Neural cell (in vitro differentiated cells): ENCODE measurements at regions not wholly inside any gene's neighbourhood (a gene's known extent, or its start where the extent isn't known, plus 50 kb on each side); places are given as distances from the start of the nearest gene placed in this dataset.

ENCODE experiments used
- H2AFZ ChIP-seq: fragments of 200-600, 300-800 bp; sonication (generic), shearing (Covaris generic); 2 replicates; pipeline ENCODE4 v1.6.0; 2014; ENCODE audit warnings: low read depth, mild to moderate bottlenecking, antibody characterized with exemption, low read length, moderate library complexity
- H3F3A ChIP-seq: fragments of 200-600 bp; shearing (Covaris generic); 2 replicates; pipeline ENCODE4 v1.6.1; 2016; ENCODE audit warnings: mild to moderate bottlenecking, moderate library complexity, mixed read lengths, antibody characterized with exemption, low read length; ENCODE audit not compliant: insufficient read depth, poor library complexity, severe bottlenecking
- H3K27ac ChIP-seq: fragments of 200-600, 300-800 bp; sonication (generic), shearing (Covaris generic); 2 replicates; pipeline ENCODE4 v1.5.1; 2014; ENCODE audit warnings: mild to moderate bottlenecking, low read length, moderate library complexity
- H3K27me3 ChIP-seq: fragments of 300-800, 200-600 bp; sonication (generic), shearing (Covaris generic); 2 replicates; pipeline ENCODE4 v1.6.0; 2014; ENCODE audit warnings: mild to moderate bottlenecking, low read depth, low read length, moderate library complexity; ENCODE audit not compliant: insufficient read depth
- H3K36me3 ChIP-seq: fragments of 300-800, 200-600 bp; sonication (generic), shearing (Covaris generic); 2 replicates; pipeline ENCODE4 v1.5.1; 2014; ENCODE audit warnings: mild to moderate bottlenecking, antibody characterized with exemption, low read length, moderate library complexity; ENCODE audit not compliant: insufficient read depth
- H3K4me2 ChIP-seq: fragments of 300-800, 200-600 bp; sonication (generic), shearing (Covaris generic); 2 replicates; pipeline ENCODE4 v1.6.0; 2014; ENCODE audit warnings: mild to moderate bottlenecking, low read length
- H3K4me3 ChIP-seq: fragments of 300-800, 200-600 bp; sonication (generic), shearing (Covaris generic); 2 replicates; pipeline ENCODE4 v1.5.1; 2014; ENCODE audit warnings: mild to moderate bottlenecking, low read length, moderate library complexity
- H3K79me2 ChIP-seq: fragments of 200-600 bp; shearing (Covaris generic); replicated peaks from 2 replicates; pipeline ENCODE4 v1.6.0; 2014; ENCODE audit warnings: mild to moderate bottlenecking, low read length, moderate library complexity; ENCODE audit not compliant: insufficient read depth
- H3K9ac ChIP-seq: fragments of 300-800, 200-600 bp; sonication (generic), shearing (Covaris generic); 2 replicates; pipeline ENCODE4 v1.6.1; 2016; ENCODE audit warnings: mild to moderate bottlenecking, low read length, mixed read lengths
- H3K9me2 ChIP-seq: fragments of 200-600 bp; shearing (Covaris generic); 2 replicates; pipeline ENCODE4 v1.6.1; 2016; ENCODE audit warnings: mild to moderate bottlenecking, low read length, mixed read lengths; ENCODE audit not compliant: insufficient read depth
- H3K9me3 ChIP-seq: fragments of 200-600, 300-800 bp; sonication (generic), shearing (Covaris generic); 2 replicates; pipeline ENCODE4 v1.6.1; 2016; ENCODE audit warnings: mild to moderate bottlenecking, mixed run types, low read length, moderate library complexity, mixed read lengths
- H4K20me1 ChIP-seq: fragments of 200-600 bp; shearing (Covaris generic); 2 replicates; pipeline ENCODE4 v1.6.1; 2016; ENCODE audit warnings: mild to moderate bottlenecking, mixed run types; ENCODE audit not compliant: insufficient read depth
- EP300 ChIP-seq: fragments of 450-650 bp; conservative IDR thresholded peaks from 2 replicates; pipeline ENCODE4 v1.6.1; 2014; ENCODE audit warnings: antibody characterized with exemption, mild to moderate bottlenecking, moderate library complexity; ENCODE audit not compliant: poor library complexity, severe bottlenecking
- EZH2 ChIP-seq: fragments of 200-600, 300-800 bp; shearing (Covaris generic), sonication (generic); IDR thresholded peaks from 2 replicates; pipeline ENCODE4 v1.6.1; 2014; ENCODE audit warnings: antibody characterized with exemption, low read length, borderline replicate concordance, mild to moderate bottlenecking; ENCODE audit not compliant: insufficient read depth, poor library complexity, severe bottlenecking
- MXI1 ChIP-seq: fragments of 450-650 bp; conservative IDR thresholded peaks from 2 replicates; pipeline ENCODE4 v1.6.1; 2014; ENCODE audit warnings: antibody characterized with exemption, mild to moderate bottlenecking; ENCODE audit not compliant: poor library complexity, severe bottlenecking
- POLR2AphosphoS5 ChIP-seq: IDR thresholded peaks from 2 replicates; pipeline ENCODE4 v1.6.1; 2012
- RAD21 ChIP-seq: fragments of 450-650 bp; conservative IDR thresholded peaks from 2 replicates; pipeline ENCODE4 v1.6.1; 2014; ENCODE audit warnings: antibody characterized with exemption, mild to moderate bottlenecking, moderate library complexity
- SMC3 ChIP-seq: fragments of 450-650 bp; conservative IDR thresholded peaks from 2 replicates; pipeline ENCODE4 v1.6.1; 2014; ENCODE audit warnings: antibody characterized with exemption, mild to moderate bottlenecking, moderate library complexity; ENCODE audit not compliant: poor library complexity
- TAF1 ChIP-seq: IDR thresholded peaks from 2 replicates; pipeline ENCODE4 v1.6.1; 2012; ENCODE audit warnings: low read depth
- TF ChIP-seq, protein P1 (sequence below): fragments of 450-650 bp; IDR thresholded peaks from 2 replicates; pipeline ENCODE4 v1.5.1; 2014; ENCODE audit warnings: antibody characterized with exemption, mild to moderate bottlenecking, moderate library complexity; ENCODE audit not compliant: poor library complexity, severe bottlenecking
- TF ChIP-seq, protein P2 (sequence below): IDR thresholded peaks from 2 replicates; pipeline ENCODE4 v1.6.1; 2012; ENCODE audit warnings: borderline replicate concordance

DNA sequence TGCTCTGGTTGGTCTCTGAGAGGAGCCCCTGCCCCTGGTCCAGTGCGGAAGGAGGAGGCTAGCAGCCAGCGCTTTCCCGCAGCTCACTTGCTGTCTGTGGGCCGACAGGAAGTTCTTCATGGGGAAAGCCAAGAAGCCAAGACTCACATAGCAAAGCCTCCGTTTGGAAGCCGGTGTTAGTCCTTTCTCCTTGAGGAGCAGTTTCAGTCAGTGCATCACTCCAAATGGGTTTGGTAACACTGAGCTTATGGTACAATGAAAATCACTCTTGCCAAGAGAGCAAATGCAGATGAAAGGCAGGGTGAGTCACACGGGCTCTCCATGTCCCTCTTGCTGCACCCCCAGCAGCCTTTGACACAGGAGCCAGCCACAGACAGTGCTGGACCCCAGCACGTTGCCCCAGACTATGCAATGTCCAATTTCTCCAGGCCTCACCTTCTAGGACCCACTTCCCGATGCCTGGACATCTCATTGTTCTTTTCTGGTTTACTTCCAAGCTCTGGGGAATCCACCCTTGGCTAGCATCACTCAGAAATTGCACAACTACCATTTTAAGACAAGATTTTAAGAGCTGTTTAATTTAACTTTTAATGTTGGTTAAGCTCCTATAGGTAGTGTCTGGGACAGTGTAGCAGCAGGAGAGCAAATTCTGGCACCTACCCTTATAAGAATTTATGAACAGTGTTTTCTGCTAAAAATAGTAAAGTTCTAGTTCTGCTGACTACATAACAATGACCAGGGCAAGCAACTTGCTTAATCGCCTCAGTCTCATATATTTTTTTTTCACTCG, 174.9 kb downstream of the ASB1 start:
- TF ChIP-seq RAD21 (no peak), MXI1 (no peak)
- Histone ChIP-seq H3K9ac (no peak overlapping the region), H3F3A (no peaks in the 10 kb centered on the region), H3K4me3 (no peak overlapping the region), H3K36me3 (no peaks in the 10 kb centered on the region), H3K9me2 (no peaks in the 10 kb centered on the region), H3K9me3 (no peaks in the 10 kb centered on the region), H3K27ac (no peak overlapping the region), H3K27me3 (no peaks in the 10 kb centered on the region), H3K79me2 (no peaks in the 10 kb centered on the region), H3K4me2 (no peak overlapping the region), H4K20me1 (no peaks in the 10 kb centered on the region), H2AFZ (no peak overlapping the region)

DNA sequence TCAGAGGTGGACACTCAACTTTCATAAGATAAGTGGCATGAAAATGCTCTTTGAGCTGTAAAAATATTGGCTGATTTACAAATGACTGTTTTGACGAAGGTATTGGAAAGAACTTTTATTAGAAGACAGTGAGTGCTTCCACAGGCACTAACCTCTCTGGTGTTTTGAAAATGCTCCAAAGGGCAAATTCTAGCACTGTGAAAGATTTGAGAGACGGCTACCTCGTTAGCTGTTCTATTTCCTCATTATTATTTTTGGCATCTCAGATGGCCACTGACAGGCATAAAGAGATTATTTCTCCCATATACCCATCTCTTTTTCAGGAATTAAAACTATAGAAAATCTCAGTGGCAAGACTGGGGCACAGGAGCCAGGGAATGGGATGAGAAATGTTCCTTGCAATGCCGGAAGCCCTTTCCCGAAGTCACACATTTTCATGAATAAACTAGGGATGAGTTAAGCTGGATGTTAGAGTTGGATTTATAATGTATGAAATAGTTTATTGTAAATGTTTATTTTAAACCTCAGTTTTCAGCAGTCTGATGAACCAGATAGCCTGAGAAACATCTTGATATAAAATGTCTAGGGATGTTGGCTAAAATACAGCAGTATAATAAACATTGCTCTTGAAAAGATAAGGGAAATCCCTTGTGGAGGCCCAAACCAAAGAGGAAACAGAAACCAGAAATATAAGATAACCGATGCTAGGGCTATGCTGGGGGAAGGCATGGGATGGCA, 175.7 kb downstream of the ASB1 start:
- Histone ChIP-seq H2AFZ (no peak overlapping the region), H3K27me3 (no peaks in the 10 kb centered on the region), H3F3A (no peaks in the 10 kb centered on the region), H3K9me3 (no peaks in the 10 kb centered on the region), H3K79me2 (no peaks in the 10 kb centered on the region), H3K27ac (no peak overlapping the region), H3K9ac (no peak overlapping the region), H4K20me1 (no peaks in the 10 kb centered on the region), H3K4me2 (no peak overlapping the region), H3K9me2 (no peaks in the 10 kb centered on the region), H3K4me3 (no peak overlapping the region), H3K36me3 (no peaks in the 10 kb centered on the region)
- TF ChIP-seq EP300 (no peak), TAF1 (no peak), RAD21 (no peak), EZH2 (no peak), MXI1 (no peak), SMC3 (no peak), POLR2AphosphoS5 (no peak)
- TF ChIP-seq, protein P1, sequence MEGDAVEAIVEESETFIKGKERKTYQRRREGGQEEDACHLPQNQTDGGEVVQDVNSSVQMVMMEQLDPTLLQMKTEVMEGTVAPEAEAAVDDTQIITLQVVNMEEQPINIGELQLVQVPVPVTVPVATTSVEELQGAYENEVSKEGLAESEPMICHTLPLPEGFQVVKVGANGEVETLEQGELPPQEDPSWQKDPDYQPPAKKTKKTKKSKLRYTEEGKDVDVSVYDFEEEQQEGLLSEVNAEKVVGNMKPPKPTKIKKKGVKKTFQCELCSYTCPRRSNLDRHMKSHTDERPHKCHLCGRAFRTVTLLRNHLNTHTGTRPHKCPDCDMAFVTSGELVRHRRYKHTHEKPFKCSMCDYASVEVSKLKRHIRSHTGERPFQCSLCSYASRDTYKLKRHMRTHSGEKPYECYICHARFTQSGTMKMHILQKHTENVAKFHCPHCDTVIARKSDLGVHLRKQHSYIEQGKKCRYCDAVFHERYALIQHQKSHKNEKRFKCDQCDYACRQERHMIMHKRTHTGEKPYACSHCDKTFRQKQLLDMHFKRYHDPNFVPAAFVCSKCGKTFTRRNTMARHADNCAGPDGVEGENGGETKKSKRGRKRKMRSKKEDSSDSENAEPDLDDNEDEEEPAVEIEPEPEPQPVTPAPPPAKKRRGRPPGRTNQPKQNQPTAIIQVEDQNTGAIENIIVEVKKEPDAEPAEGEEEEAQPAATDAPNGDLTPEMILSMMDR, result no peak
- TF ChIP-seq, protein P2, sequence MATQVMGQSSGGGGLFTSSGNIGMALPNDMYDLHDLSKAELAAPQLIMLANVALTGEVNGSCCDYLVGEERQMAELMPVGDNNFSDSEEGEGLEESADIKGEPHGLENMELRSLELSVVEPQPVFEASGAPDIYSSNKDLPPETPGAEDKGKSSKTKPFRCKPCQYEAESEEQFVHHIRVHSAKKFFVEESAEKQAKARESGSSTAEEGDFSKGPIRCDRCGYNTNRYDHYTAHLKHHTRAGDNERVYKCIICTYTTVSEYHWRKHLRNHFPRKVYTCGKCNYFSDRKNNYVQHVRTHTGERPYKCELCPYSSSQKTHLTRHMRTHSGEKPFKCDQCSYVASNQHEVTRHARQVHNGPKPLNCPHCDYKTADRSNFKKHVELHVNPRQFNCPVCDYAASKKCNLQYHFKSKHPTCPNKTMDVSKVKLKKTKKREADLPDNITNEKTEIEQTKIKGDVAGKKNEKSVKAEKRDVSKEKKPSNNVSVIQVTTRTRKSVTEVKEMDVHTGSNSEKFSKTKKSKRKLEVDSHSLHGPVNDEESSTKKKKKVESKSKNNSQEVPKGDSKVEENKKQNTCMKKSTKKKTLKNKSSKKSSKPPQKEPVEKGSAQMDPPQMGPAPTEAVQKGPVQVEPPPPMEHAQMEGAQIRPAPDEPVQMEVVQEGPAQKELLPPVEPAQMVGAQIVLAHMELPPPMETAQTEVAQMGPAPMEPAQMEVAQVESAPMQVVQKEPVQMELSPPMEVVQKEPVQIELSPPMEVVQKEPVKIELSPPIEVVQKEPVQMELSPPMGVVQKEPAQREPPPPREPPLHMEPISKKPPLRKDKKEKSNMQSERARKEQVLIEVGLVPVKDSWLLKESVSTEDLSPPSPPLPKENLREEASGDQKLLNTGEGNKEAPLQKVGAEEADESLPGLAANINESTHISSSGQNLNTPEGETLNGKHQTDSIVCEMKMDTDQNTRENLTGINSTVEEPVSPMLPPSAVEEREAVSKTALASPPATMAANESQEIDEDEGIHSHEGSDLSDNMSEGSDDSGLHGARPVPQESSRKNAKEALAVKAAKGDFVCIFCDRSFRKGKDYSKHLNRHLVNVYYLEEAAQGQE, result no peak
